MM.1S (cell line): ENCODE measurements at regions not wholly inside any gene's neighbourhood (a gene's known extent, or its start where the extent isn't known, plus 50 kb on each side); places are given as distances from the start of the nearest gene placed in this dataset.

ENCODE experiments used
- CTCF ChIP-seq: fragments of 300-600 bp; sonication (generic); IDR thresholded peaks from 2 replicates; pipeline ENCODE4 v1.5.1; 2016; ENCODE audit warnings: antibody characterized with exemption, low read length, mixed read lengths
- EZH2 ChIP-seq: fragments of 300-600 bp; sonication (generic); optimal IDR thresholded peaks from 2 replicates; pipeline ENCODE3; 2017; ENCODE audit warnings: low read depth, mild to moderate bottlenecking, antibody characterized with exemption, low read length, mixed read lengths

- no peak for TF ChIP-seq EZH2
- TF ChIP-seq CTCF = no peak
These were observed 69.5 kb upstream of the CDK13 start for GRCh38 chr7:39880556-39880955.
